H1 (cell line): ENCODE measurements at regions not wholly inside any gene's neighbourhood (a gene's known extent, or its start where the extent isn't known, plus 50 kb on each side); places are given as distances from the start of the nearest gene placed in this dataset.

Experiments
- EP300 ChIP-seq, 2 experiments: IDR thresholded peaks; 1 replicate in 1 of 2; 2 replicates in 1 of 2; pipeline ENCODE4 v1.6.1; 2011 to 2012; ENCODE audit warnings: low read depth in 2 of 2, low read length in 2 of 2, mild to moderate bottlenecking in 2 of 2, borderline replicate concordance in 1 of 2, inconsistent platforms in 1 of 2, moderate library complexity in 1 of 2
- SP2 ChIP-seq: IDR thresholded peaks from 2 replicates; pipeline ENCODE4 v1.6.1; 2012; ENCODE audit warnings: mild to moderate bottlenecking, low read length, inconsistent platforms

- TF ChIP-seq SP2, result no peak
- TF ChIP-seq EP300 (IDR thresholded peaks at IDR 0.05; ENCODE audit: borderline replicate concordance in 1 of 2, low read depth in 2 of 2, low read length in 2 of 2), result no peak
Measured at GRCh38 chr4:19462117-19462516, 789.6 kb upstream of the SLIT2 start.
